ENCODE measurements at regions not wholly inside any gene's neighbourhood (a gene's known extent, or its start where the extent isn't known, plus 50 kb on each side); places are given as distances from the start of the nearest gene placed in this dataset.
"Not testable (repeated sequence)": the region's sequence is repeated elsewhere in the genome, so short reads cannot be mapped to it uniquely, and the experiment has no call there.

GRCh38 chr2:36163520-36164254 lies 191.9 kb upstream of the CRIM1 start:
- no peak for DNase-seq (ENCODE audit: low read depth in 2 of 2)

- not testable (repeated sequence) for DNase-seq (ENCODE audit: low read depth in 2 of 2)
These were observed 198.5 kb upstream of the CRIM1 start for GRCh38 chr2:36157093-36157492.

GRCh38 chr2:36147670-36148390 lies 207.7 kb upstream of the CRIM1 start:
- no peak for DNase-seq (ENCODE audit: low read depth in 2 of 2)

- no peak for DNase-seq (ENCODE audit: low read depth in 2 of 2)
These were observed 208.8 kb upstream of the CRIM1 start for GRCh38 chr2:36146765-36147164.

GRCh38 chr2:36140391-36140790 lies 215.2 kb upstream of the CRIM1 start:
- no peak for DNase-seq (ENCODE audit: low read depth in 2 of 2)

GRCh38 chr2:36137612-36138011 lies 218.0 kb upstream of the CRIM1 start:
- no peak for DNase-seq (ENCODE audit: low read depth in 2 of 2)

- no peak for DNase-seq (ENCODE audit: low read depth in 2 of 2)
These were observed 221.3 kb upstream of the CRIM1 start for GRCh38 chr2:36134281-36134680.

- no peak for DNase-seq (ENCODE audit: low read depth in 2 of 2)
These were observed 227.2 kb upstream of the CRIM1 start for GRCh38 chr2:36128359-36128758.

GRCh38 chr2:36125702-36126101 lies 229.9 kb upstream of the CRIM1 start:
- DNase-seq (ENCODE audit: low read depth in 2 of 2): no peak

- no peak for DNase-seq (ENCODE audit: low read depth in 2 of 2)
These were observed 231.6 kb upstream of the CRIM1 start for GRCh38 chr2:36123995-36124394.

- no peak for DNase-seq (ENCODE audit: low read depth in 2 of 2)
These were observed 258.6 kb upstream of the CRIM1 start for GRCh38 chr2:36097022-36097421.

GRCh38 chr2:36091844-36092741 lies 263.5 kb upstream of the CRIM1 start:
- DNase-seq (ENCODE audit: low read depth in 2 of 2): not testable (repeated sequence)

- no peak for DNase-seq (ENCODE audit: low read depth in 2 of 2)
These were observed 266.8 kb upstream of the CRIM1 start for GRCh38 chr2:36088716-36089328.

- no peak for DNase-seq (ENCODE audit: low read depth in 2 of 2)
These were observed 268.2 kb upstream of the CRIM1 start for GRCh38 chr2:36087344-36087743.

GRCh38 chr2:36079793-36080192 lies 275.8 kb upstream of the CRIM1 start:
- no peak for DNase-seq (ENCODE audit: low read depth in 2 of 2)

- DNase-seq (ENCODE audit: low read depth in 2 of 2): no peak
These were observed 281.6 kb upstream of the CRIM1 start for GRCh38 chr2:36074008-36074407.

GRCh38 chr2:36071698-36072097 lies 283.9 kb upstream of the CRIM1 start:
- no peak for DNase-seq (ENCODE audit: low read depth in 2 of 2)

GRCh38 chr2:36069074-36069473 lies 286.5 kb upstream of the CRIM1 start:
- no peak for DNase-seq (ENCODE audit: low read depth in 2 of 2)

- no peak for DNase-seq (ENCODE audit: low read depth in 2 of 2)
These were observed 287.5 kb upstream of the CRIM1 start for GRCh38 chr2:36068086-36068485.

- no peak for DNase-seq (ENCODE audit: low read depth in 2 of 2)
These were observed 295.4 kb upstream of the CRIM1 start for GRCh38 chr2:36060133-36060532.

- no peak for DNase-seq (ENCODE audit: low read depth in 2 of 2)
These were observed 295.9 kb upstream of the CRIM1 start for GRCh38 chr2:36059691-36060090.

- no peak for DNase-seq (ENCODE audit: low read depth in 2 of 2)
These were observed 296.6 kb upstream of the CRIM1 start for GRCh38 chr2:36058953-36059352.
